Mammary epithelial cell (primary cell): ENCODE measurements at regions not wholly inside any gene's neighbourhood (a gene's known extent, or its start where the extent isn't known, plus 50 kb on each side); places are given as distances from the start of the nearest gene placed in this dataset.

Source experiments
- EZH2 ChIP-seq: IDR thresholded peaks from 2 replicates; pipeline ENCODE4 v1.6.1; 2012; ENCODE audit warnings: low read length, inconsistent platforms, borderline replicate concordance
- TF ChIP-seq, protein P1 (sequence below), 2 donors: IDR thresholded peaks in 1 of 2; conservative IDR thresholded peaks in 1 of 2; 2 replicates each; pipeline ENCODE4 v1.5.1; 2011 to 2012; ENCODE audit warnings: inconsistent platforms in 2 of 2, low read length in 2 of 2, mild to moderate bottlenecking in 2 of 2, control low read depth in 1 of 2, low read depth in 1 of 2; ENCODE audit not compliant: insufficient read depth in 1 of 2; ENCODE audit errors: extremely low read depth in 1 of 2

DNA sequence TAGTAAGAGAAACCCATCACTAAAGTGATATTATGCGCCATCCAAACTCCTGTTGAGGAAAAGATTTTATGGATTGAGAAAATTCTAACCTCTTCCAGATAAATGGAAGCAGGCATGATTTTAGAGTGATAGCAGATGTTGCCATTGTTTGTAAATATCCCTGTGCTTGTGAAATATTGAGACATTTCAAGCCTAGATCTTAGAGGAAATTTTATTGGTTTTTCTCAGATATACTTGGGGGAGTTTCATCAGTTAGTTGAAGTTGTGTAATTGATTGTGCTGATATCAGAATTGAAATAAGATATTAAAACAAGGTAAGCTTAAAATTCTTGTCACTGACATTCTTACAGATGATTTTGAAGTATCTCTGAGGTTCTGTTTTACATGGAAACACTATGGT is 390.9 kb upstream of the FANCL start:
- TF ChIP-seq, protein P1, sequence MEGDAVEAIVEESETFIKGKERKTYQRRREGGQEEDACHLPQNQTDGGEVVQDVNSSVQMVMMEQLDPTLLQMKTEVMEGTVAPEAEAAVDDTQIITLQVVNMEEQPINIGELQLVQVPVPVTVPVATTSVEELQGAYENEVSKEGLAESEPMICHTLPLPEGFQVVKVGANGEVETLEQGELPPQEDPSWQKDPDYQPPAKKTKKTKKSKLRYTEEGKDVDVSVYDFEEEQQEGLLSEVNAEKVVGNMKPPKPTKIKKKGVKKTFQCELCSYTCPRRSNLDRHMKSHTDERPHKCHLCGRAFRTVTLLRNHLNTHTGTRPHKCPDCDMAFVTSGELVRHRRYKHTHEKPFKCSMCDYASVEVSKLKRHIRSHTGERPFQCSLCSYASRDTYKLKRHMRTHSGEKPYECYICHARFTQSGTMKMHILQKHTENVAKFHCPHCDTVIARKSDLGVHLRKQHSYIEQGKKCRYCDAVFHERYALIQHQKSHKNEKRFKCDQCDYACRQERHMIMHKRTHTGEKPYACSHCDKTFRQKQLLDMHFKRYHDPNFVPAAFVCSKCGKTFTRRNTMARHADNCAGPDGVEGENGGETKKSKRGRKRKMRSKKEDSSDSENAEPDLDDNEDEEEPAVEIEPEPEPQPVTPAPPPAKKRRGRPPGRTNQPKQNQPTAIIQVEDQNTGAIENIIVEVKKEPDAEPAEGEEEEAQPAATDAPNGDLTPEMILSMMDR (conservative IDR thresholded peaks at IDR 0.05 in 1 of 2, IDR thresholded peaks at IDR 0.05 in 1 of 2; ENCODE audit: extremely low read depth in 1 of 2, insufficient read depth in 1 of 2, low read depth in 1 of 2, low read length in 2 of 2) = no peak
- no peak for TF ChIP-seq EZH2
